GM23248 (cell line): ENCODE measurements at regions not wholly inside any gene's neighbourhood (a gene's known extent, or its start where the extent isn't known, plus 50 kb on each side); places are given as distances from the start of the nearest gene placed in this dataset.

Source experiments
- EZH2 ChIP-seq: fragments of 200-600 bp; sonication (generic); IDR thresholded peaks from 2 replicates; pipeline ENCODE4 v1.6.1; 2018; ENCODE audit warnings: antibody characterized with exemption, mild to moderate bottlenecking; ENCODE audit not compliant: insufficient read depth, poor library complexity, severe bottlenecking
- EZH2phosphoT487 ChIP-seq: fragments of 200-600 bp; sonication (generic); IDR thresholded peaks from 2 replicates; pipeline ENCODE4 v1.6.1; 2018; ENCODE audit warnings: antibody characterized with exemption, moderate library complexity, mild to moderate bottlenecking, low read depth; ENCODE audit not compliant: insufficient read depth

- TF ChIP-seq EZH2 = no peak
- TF ChIP-seq EZH2phosphoT487 = no peak
These were observed 450.0 kb downstream of the RASEF start for GRCh38 chr9:82612942-82613341.
